H9 (cell line): ENCODE measurements at regions not wholly inside any gene's neighbourhood (a gene's known extent, or its start where the extent isn't known, plus 50 kb on each side); places are given as distances from the start of the nearest gene placed in this dataset.

Experiments used
- DNase-seq: peaks from one replicate; pipeline ENCODE4 v3.0.0-alpha.2; 2017
- H2AFZ ChIP-seq: one replicate; pipeline ENCODE4 v1.6.1; 2013; ENCODE audit warnings: mild to moderate bottlenecking, low read length, control low read depth, moderate library complexity
- H2AK5ac ChIP-seq: 2 replicates; pipeline ENCODE4 v1.6.1; 2013; ENCODE audit warnings: low read length, control low read depth, mixed read lengths; ENCODE audit not compliant: insufficient read length
- H2BK120ac ChIP-seq: one replicate; pipeline ENCODE4 v1.6.1; 2013; ENCODE audit warnings: low read depth, mild to moderate bottlenecking, low read length, control low read depth, inconsistent platforms; ENCODE audit not compliant: poor library complexity, severe bottlenecking
- H2BK12ac ChIP-seq: 2 replicates; pipeline ENCODE4 v1.6.1; 2013; ENCODE audit warnings: low read length, control low read depth, mixed read lengths, low read depth; ENCODE audit not compliant: insufficient read length
- H2BK15ac ChIP-seq: 2 replicates; pipeline ENCODE4 v1.6.1; 2013; ENCODE audit warnings: low read depth, low read length, control low read depth
- H2BK20ac ChIP-seq: one replicate; pipeline ENCODE4 v1.6.1; 2013; ENCODE audit warnings: low read depth, mild to moderate bottlenecking, low read length, control low read depth, inconsistent platforms; ENCODE audit not compliant: poor library complexity, severe bottlenecking
- H2BK5ac ChIP-seq: 2 replicates; pipeline ENCODE4 v1.6.1; 2013; ENCODE audit warnings: low read length, control low read depth, mixed read lengths; ENCODE audit not compliant: insufficient read length
- H3K14ac ChIP-seq: 2 replicates; pipeline ENCODE4 v1.6.1; 2013; ENCODE audit warnings: low read length, control low read depth; ENCODE audit not compliant: insufficient read depth
- H3K18ac ChIP-seq: 2 replicates; pipeline ENCODE4 v1.6.1; 2013; ENCODE audit warnings: low read depth, mild to moderate bottlenecking, mixed read lengths, low read length, control low read depth; ENCODE audit not compliant: insufficient read length
- H3K23ac ChIP-seq: 2 replicates; pipeline ENCODE4 v1.6.1; 2013; ENCODE audit warnings: low read length, control low read depth, mixed read lengths, low read depth; ENCODE audit not compliant: insufficient read length
- H3K23me2 ChIP-seq: 2 replicates; pipeline ENCODE4 v1.6.1; 2013; ENCODE audit warnings: low read depth, mild to moderate bottlenecking, mixed read lengths, low read length, control low read depth; ENCODE audit not compliant: insufficient read length, poor library complexity, severe bottlenecking
- H3K27ac ChIP-seq: 2 replicates; pipeline ENCODE4 v1.5.1; 2013; ENCODE audit warnings: low read length, control low read depth, mixed read lengths, low read depth; ENCODE audit not compliant: insufficient read length
- H3K27me3 ChIP-seq: 2 replicates; pipeline ENCODE4 v1.6.1; 2013; ENCODE audit warnings: low read length, control low read depth, inconsistent platforms; ENCODE audit not compliant: insufficient read depth
- H3K4ac ChIP-seq: 2 replicates; pipeline ENCODE4 v1.6.1; 2013; ENCODE audit warnings: low read depth, mild to moderate bottlenecking, control low read depth, inconsistent platforms, low read length, moderate library complexity
- H3K4me1 ChIP-seq: 2 replicates; pipeline ENCODE4 v1.6.1; 2013; ENCODE audit warnings: low read length, control low read depth, inconsistent platforms; ENCODE audit not compliant: insufficient read depth
- H3K4me2 ChIP-seq: 2 replicates; pipeline ENCODE4 v1.6.1; 2013; ENCODE audit warnings: low read length, control low read depth, mixed read lengths; ENCODE audit not compliant: insufficient read length, insufficient read depth
- H3K56ac ChIP-seq: 2 replicates; pipeline ENCODE4 v1.6.1; 2013; ENCODE audit warnings: low read depth, mild to moderate bottlenecking, mixed read lengths, low read length, control low read depth; ENCODE audit not compliant: insufficient read length
- H3K79me1 ChIP-seq: 2 replicates; pipeline ENCODE4 v1.6.1; 2013; ENCODE audit warnings: low read depth, mild to moderate bottlenecking, moderate library complexity, low read length, control low read depth, inconsistent platforms; ENCODE audit not compliant: insufficient read depth, poor library complexity, severe bottlenecking
- H3K79me2 ChIP-seq: 2 replicates; pipeline ENCODE4 v1.6.1; 2013; ENCODE audit warnings: low read length, control low read depth, inconsistent platforms; ENCODE audit not compliant: insufficient read depth
- H3K9ac ChIP-seq: 2 replicates; pipeline ENCODE4 v1.6.1; 2013; ENCODE audit warnings: low read length, control low read depth, mixed read lengths; ENCODE audit not compliant: insufficient read length; ENCODE audit errors: extremely low read depth
- H3K9me3 ChIP-seq: one replicate; pipeline ENCODE4 v1.6.1; 2013; ENCODE audit warnings: low read depth, low read length, inconsistent platforms; ENCODE audit not compliant: control insufficient read depth
- H3T11ph ChIP-seq: one replicate; pipeline ENCODE4 v1.6.1; 2013; ENCODE audit warnings: mild to moderate bottlenecking, low read length, control low read depth, inconsistent platforms
- H4K20me1 ChIP-seq: one replicate; pipeline ENCODE4 v1.6.1; 2013; ENCODE audit not compliant: control insufficient read depth, insufficient read length, insufficient read depth
- H4K5ac ChIP-seq: 2 replicates; pipeline ENCODE4 v1.6.1; 2013; ENCODE audit warnings: low read depth, mild to moderate bottlenecking, mixed read lengths, low read length, control low read depth; ENCODE audit not compliant: insufficient read length
- H4K8ac ChIP-seq: replicated peaks from 2 replicates; pipeline ENCODE4 v1.6.1; 2013; ENCODE audit warnings: low read length, control low read depth, mixed read lengths, low read depth; ENCODE audit not compliant: insufficient read length
- H4K91ac ChIP-seq: 2 replicates; pipeline ENCODE4 v1.6.1; 2013; ENCODE audit warnings: low read depth, mild to moderate bottlenecking, moderate library complexity, mixed read lengths, low read length, control low read depth; ENCODE audit not compliant: insufficient read length
- H3K27ac Mint-ChIP-seq, 3 experiments: 2 replicates in 2 of 3; 3 replicates in 1 of 3; pipeline ENCODE4 v1.8.0; 2020 to 2021; ENCODE audit warnings: mixed read lengths in 3 of 3, mild to moderate bottlenecking in 1 of 3, moderate library complexity in 1 of 3
- H3K27me3 Mint-ChIP-seq: 2 replicates; pipeline ENCODE4 v1.8.0; 2021; ENCODE audit warnings: low read depth, mild to moderate bottlenecking, moderate library complexity, mixed read lengths
- H3K36me3 Mint-ChIP-seq, 3 experiments: 2 replicates in 2 of 3; 3 replicates in 1 of 3; pipeline ENCODE4 v1.8.0; 2020 to 2021; ENCODE audit warnings: low read depth in 3 of 3, mixed read lengths in 3 of 3; ENCODE audit not compliant: insufficient read depth in 1 of 3
- H3K4me1 Mint-ChIP-seq, 2 experiments: 2 replicates each; pipeline ENCODE4 v1.8.0; 2020; ENCODE audit warnings: mixed read lengths in 2 of 2
- H3K4me3 Mint-ChIP-seq, 2 experiments: 2 replicates in 1 of 2; 3 replicates in 1 of 2; pipeline ENCODE4 v1.8.0; 2020 to 2021; ENCODE audit warnings: mild to moderate bottlenecking in 2 of 2, mixed read lengths in 2 of 2, moderate library complexity in 1 of 2
- H3K9me3 Mint-ChIP-seq, 2 experiments: 2 replicates in 1 of 2; 3 replicates in 1 of 2; pipeline ENCODE4 v1.8.0; 2020; ENCODE audit warnings: mild to moderate bottlenecking in 2 of 2, mixed read lengths in 2 of 2, moderate library complexity in 1 of 2
- CTCF ChIP-seq: fragments of 200-600 bp; sonication (generic); conservative IDR thresholded peaks from 3 replicates; pipeline ENCODE4 v1.8.0; 2021; ENCODE audit warnings: antibody characterized with exemption, mild to moderate bottlenecking
- WGBS: extraction: QIAGEN DNeasy Blood & Tissue Kit; methylation state at CpG from one replicate; pipeline ENCODE4 v1.1.7; 2013; ENCODE audit warnings: missing lambda C conversion rate, low lambda C conversion rate, mixed read lengths; ENCODE audit not compliant: insufficient read length; ENCODE audit errors: extremely low coverage; 5-methylcytosine and 5-hydroxymethylcytosine counted together

- Histone ChIP-seq H3K23me2 (no peaks in the 10 kb centered on the region), H4K8ac (no peak overlapping the region), H2BK15ac (no peak overlapping the region), H4K5ac (no peak overlapping the region), H4K91ac (no peak overlapping the region), H3K23ac (no peak overlapping the region), H3K79me1 (no peaks in the 10 kb centered on the region), H3K4me2 (no peak overlapping the region), H2AFZ (no peak overlapping the region), H3K27ac (no peak overlapping the region), H3T11ph (no peak overlapping the region), H3K79me2 (no peaks in the 10 kb centered on the region), H2BK120ac (no peak overlapping the region), H4K20me1 (no peaks in the 10 kb centered on the region), H3K4ac (no peak overlapping the region), H3K9me3 (no peaks in the 10 kb centered on the region), H2BK5ac (no peak overlapping the region), H3K14ac (no peak overlapping the region), H3K56ac (no peak overlapping the region), H2BK12ac (no peak overlapping the region), H3K9ac (no peak overlapping the region), H3K4me1 (peaks cover 2% of the 10 kb centered on the region; the same call in 1 of the 2 replicates), H3K27me3 (no peaks in the 10 kb centered on the region), H2BK20ac (no peak overlapping the region), H2AK5ac (no peak overlapping the region), H3K18ac (no peak overlapping the region)
- WGBS, result no CpG with 5 or more reads among the region's 2 CpGs
- Mint-ChIP-seq H3K36me3 (peaks cover 0 to 5% (median 0%) of the 10 kb centered on the region in 3 experiments; a peak in 4 of 7 replicates), H3K4me3 (no peak overlapping the region), H3K27ac (no peak overlapping the region), H3K4me1 (peaks cover 12% of the 10 kb centered on the region in 2 experiments), H3K27me3 (no peaks in the 10 kb centered on the region), H3K9me3 (peaks cover 0 to 4% of the 10 kb centered on the region in 2 experiments; a peak in 2 of 5 replicates)
- no peak for TF ChIP-seq CTCF
- no peak for DNase-seq
Measured at GRCh38 chr14:38108681-38109080, 99.0 kb upstream of the SSTR1 start.
